CD4-positive, alpha-beta T cell treated with Interleukin-1 beta for 1 hour (primary cell): ENCODE measurements at regions not wholly inside any gene's neighbourhood (a gene's known extent, or its start where the extent isn't known, plus 50 kb on each side); places are given as distances from the start of the nearest gene placed in this dataset.

Source experiments
- DNase-seq, 2 donors: peaks; one replicate each; pipeline ENCODE4 v3.0.0-alpha.2; 2020 to 2022

GRCh38 chr12:116404913-116405611 is 127.6 kb upstream of the MED13L start:
- DNase-seq = no peak

DNA sequence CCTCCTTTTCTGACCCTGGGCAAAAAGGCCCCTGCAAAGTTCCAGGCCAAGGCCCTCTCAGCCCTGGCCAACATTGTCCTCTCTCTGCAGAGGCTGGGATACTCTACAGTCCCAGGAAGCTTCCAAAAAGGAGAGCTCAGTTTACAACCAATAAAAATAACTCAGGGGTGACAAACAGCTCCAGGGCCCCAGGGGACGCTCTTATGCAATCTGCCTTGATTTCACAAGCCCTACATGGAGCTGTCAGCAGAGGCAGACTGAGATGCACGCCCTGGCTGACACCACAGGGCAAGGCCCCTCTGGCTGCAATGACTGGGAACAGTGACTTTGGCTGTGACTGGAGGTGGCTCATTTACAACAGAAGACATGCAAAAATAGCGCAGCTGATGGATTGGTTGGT is 129.0 kb upstream of the MED13L start:
- DNase-seq = peak in 1 of 2 donors; percentile 75

GRCh38 chr12:116408489-116409250 is 131.2 kb upstream of the MED13L start:
- DNase-seq = no peak

DNA sequence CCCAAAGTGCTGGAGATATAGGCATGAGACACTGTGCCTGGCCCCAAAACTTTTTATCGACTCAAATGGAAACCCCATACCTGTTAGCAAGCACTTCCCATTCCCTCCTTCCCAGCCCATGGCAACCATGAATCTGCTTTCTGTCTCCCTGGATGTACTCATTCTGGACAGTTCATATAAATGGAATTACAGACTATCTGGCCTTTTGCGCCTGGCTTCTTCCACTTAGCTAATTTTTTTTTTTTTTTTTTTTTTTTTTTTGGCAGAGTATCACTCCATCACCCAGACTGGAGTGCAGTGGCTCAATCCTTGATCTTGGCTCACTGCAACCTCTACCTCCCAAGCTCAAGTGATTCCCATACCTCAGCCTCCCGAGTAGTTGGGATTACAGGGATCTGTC is 134.5 kb upstream of the MED13L start:
- no peak for DNase-seq

GRCh38 chr12:116414891-116415290 is 137.4 kb upstream of the MED13L start:
- no peak for DNase-seq

- DNase-seq = no peak
Measured at GRCh38 chr12:116415408-116416108, 138.1 kb upstream of the MED13L start.

DNA sequence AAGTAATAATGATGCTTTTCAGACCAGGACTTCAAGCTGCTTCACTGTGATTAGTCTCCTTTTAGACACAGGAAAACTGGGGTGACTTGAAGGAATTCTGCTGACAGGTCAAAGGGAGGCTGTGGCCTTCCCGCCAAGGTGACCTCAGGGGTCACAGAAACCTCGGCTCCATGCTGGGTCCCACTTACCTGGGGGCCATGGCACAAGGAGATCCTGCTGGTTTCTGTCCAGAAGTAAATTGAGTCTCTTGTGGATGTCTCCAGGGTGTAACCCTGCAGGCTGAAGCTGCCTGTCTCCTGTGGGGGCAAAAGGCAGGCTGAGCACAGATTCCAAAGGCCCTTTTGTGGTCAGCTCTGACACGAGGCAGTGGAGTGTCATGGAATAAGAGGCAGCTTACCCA is 138.7 kb upstream of the MED13L start:
- no peak for DNase-seq

DNA sequence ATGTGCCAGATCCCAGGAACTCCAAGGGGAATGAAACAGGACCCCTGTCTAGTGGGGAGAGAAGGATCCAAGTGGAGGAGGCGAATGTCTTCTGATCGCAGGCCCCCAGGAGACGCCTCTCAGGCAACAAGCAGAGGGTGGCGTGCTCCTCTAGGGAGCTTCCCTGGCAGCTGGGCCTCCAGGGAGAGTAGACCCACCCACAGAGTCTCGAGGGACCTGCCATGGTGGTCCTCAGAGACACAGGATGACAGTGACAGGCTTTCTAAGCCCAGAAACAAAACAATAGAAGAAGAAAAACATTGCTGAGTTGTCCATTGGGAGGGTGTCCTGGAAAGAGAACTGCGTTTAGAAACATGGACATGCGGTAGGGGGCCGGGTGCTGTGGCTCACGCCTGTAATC is 140.6 kb upstream of the MAP1LC3B2 start:
- DNase-seq = no peak

DNA sequence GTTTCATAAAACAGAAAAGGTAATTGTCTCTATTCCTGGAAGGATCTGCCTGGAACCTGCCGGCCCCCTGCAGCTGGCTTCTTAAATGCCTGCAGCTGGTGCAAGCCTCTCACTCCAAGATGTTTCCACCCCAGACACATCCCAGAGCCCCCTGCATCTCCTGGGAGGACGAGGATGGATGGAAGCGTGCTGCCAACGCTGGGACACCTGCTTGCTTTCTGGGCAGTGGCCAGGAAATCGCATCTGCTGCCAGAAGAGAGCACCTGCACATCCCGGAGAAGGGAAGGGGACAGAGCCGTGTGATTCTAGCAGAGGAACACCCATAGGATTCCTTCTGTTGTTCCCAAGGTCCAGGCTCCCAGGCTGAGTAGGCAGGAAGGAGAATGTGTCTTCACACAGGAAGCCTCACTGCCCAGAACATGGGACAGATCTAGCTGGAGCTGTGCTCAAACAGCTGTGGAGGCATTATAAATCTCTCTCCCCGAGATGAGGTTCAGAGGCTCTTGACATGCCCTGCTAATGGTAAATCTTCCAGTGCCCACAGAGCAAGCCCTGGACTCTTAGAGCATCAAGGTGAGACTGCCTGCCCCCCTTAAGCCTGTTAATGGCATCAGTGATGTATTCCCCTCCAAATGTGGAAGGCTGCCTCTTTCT is 138.8 kb upstream of the MAP1LC3B2 start:
- DNase-seq = no peak

- no peak for DNase-seq
Measured at GRCh38 chr12:116421785-116422538, 137.2 kb upstream of the MAP1LC3B2 start.

- no peak for DNase-seq
Measured at GRCh38 chr12:116423094-116423493, 136.1 kb upstream of the MAP1LC3B2 start.

GRCh38 chr12:116425256-116426193 is 133.7 kb upstream of the MAP1LC3B2 start:
- no peak for DNase-seq

GRCh38 chr12:116426391-116427136 is 132.6 kb upstream of the MAP1LC3B2 start:
- DNase-seq = no peak

GRCh38 chr12:116427200-116427930 is 131.8 kb upstream of the MAP1LC3B2 start:
- DNase-seq = no peak

- DNase-seq = no peak
Measured at GRCh38 chr12:116429826-116430360, 129.3 kb upstream of the MAP1LC3B2 start.

- DNase-seq = no peak
Measured at GRCh38 chr12:116430911-116431565, 128.1 kb upstream of the MAP1LC3B2 start.

DNA sequence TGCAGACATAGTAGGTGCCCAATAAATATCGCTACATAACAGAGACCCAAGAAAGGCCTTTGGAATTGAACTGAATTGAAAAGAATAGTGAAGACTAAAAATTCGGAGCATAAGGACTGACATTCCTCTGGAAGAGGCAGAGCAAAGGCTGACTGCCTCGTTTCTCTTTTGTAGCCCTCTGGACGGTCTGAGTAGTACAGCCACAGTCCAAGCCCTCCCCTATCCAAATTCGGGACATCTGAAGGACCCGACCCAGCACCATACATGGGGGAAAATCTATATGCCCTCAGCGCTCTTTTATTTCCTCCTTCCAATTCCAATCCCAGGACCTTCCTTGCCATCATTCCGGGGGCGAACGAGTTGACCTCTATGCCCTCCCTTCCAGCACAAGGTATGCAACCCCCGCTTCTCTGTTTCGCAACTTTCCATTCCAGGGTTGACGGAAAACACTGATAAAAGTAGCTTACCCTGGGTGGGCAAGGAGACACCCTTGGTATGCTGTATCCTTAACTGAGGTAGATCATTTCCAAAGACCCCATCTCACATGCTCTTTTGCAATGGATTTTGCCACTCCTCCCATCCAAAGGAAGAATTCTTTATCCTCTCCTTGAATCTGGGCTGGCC is 127.4 kb upstream of the MAP1LC3B2 start:
- no peak for DNase-seq

GRCh38 chr12:116432314-116432750 is 126.8 kb upstream of the MAP1LC3B2 start:
- no peak for DNase-seq
